GM19023 (cell line): ENCODE measurements at regions not wholly inside any gene's neighbourhood (a gene's known extent, or its start where the extent isn't known, plus 50 kb on each side); places are given as distances from the start of the nearest gene placed in this dataset.
"Not testable (repeated sequence)": the region's sequence is repeated elsewhere in the genome, so short reads cannot be mapped to it uniquely, and the experiment has no call there.

Source experiments
- ATAC-seq: cut with Tn5 transposase; IDR thresholded peaks from one replicate; pipeline ENCODE4 v1.9.1; 2021; ENCODE audit warnings: mild to moderate bottlenecking, moderate library complexity; ENCODE audit not compliant: unreplicated experiment

GRCh38 chr18:51569561-51569960, 372.1 kb upstream of the MEX3C start:
- ATAC-seq: no peak

GRCh38 chr18:51570071-51570470, 372.6 kb upstream of the MEX3C start:
- ATAC-seq: not testable (repeated sequence)

- ATAC-seq: not testable (repeated sequence)
These were observed 376.4 kb upstream of the MEX3C start for GRCh38 chr18:51573886-51574285.

GRCh38 chr18:51575171-51575570, 377.7 kb upstream of the MEX3C start:
- ATAC-seq: no peak

- no peak for ATAC-seq
These were observed 381.0 kb upstream of the MEX3C start for GRCh38 chr18:51578406-51578980.

GRCh38 chr18:51580580-51580979, 383.1 kb upstream of the MEX3C start:
- ATAC-seq: no peak

GRCh38 chr18:51582551-51582950, 385.1 kb upstream of the MEX3C start:
- no peak for ATAC-seq

GRCh38 chr18:51588616-51589015, 391.1 kb upstream of the MEX3C start:
- no peak for ATAC-seq

GRCh38 chr18:51593931-51594330, 396.4 kb upstream of the MEX3C start:
- ATAC-seq: no peak

GRCh38 chr18:51603111-51603510, 405.6 kb upstream of the MEX3C start:
- no peak for ATAC-seq

GRCh38 chr18:51603551-51603950, 406.1 kb upstream of the MEX3C start:
- ATAC-seq: no peak

GRCh38 chr18:51610481-51610880, 413.0 kb upstream of the MEX3C start:
- no peak for ATAC-seq

- no peak for ATAC-seq
These were observed 413.8 kb upstream of the MEX3C start for GRCh38 chr18:51611326-51611725.

GRCh38 chr18:51614033-51614432, 416.6 kb upstream of the MEX3C start:
- ATAC-seq: no peak

GRCh38 chr18:51614967-51615571, 417.6 kb upstream of the MEX3C start:
- ATAC-seq: no peak

GRCh38 chr18:51617167-51617566, 419.7 kb upstream of the MEX3C start:
- no peak for ATAC-seq

GRCh38 chr18:51617572-51618260, 420.2 kb upstream of the MEX3C start:
- ATAC-seq: no peak

GRCh38 chr18:51619283-51619682, 421.8 kb upstream of the MEX3C start:
- ATAC-seq: no peak

- ATAC-seq: peak; percentile 72
These were observed 423.8 kb upstream of the MEX3C start for GRCh38 chr18:51621113-51621863.

GRCh38 chr18:51621864-51622160, 424.3 kb upstream of the MEX3C start:
- no peak for ATAC-seq

- ATAC-seq: no peak
These were observed 425.2 kb upstream of the MEX3C start for GRCh38 chr18:51622702-51623101.

- ATAC-seq: no peak
These were observed 426.2 kb upstream of the MEX3C start for GRCh38 chr18:51623653-51624052.
